HS-5 (cell line): ENCODE measurements at regions not wholly inside any gene's neighbourhood (a gene's known extent, or its start where the extent isn't known, plus 50 kb on each side); places are given as distances from the start of the nearest gene placed in this dataset.

ENCODE experiments used
- DNase-seq: peaks from one replicate; pipeline ENCODE4 v3.0.0-alpha.2; 2012; ENCODE audit warnings: low read depth

DNA sequence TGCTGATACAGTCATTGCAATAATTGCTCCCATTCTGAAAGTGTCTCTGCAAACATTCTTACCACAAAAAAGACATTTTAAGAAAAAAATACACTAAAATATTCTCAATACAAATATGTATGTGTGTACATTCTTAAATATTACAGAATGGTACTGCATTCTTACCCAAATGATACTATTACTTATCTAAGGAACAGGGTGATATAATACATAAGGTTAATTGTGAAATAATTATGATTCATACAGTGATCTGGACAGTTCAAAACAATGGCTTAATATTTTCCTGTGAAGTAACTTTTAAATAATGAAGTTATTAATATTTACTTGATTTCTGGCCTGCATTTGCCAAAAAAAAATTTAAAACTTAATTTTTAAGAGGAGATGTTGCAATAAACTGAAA is 694.6 kb downstream of the TUSC7 start:
- no peak for DNase-seq

DNA sequence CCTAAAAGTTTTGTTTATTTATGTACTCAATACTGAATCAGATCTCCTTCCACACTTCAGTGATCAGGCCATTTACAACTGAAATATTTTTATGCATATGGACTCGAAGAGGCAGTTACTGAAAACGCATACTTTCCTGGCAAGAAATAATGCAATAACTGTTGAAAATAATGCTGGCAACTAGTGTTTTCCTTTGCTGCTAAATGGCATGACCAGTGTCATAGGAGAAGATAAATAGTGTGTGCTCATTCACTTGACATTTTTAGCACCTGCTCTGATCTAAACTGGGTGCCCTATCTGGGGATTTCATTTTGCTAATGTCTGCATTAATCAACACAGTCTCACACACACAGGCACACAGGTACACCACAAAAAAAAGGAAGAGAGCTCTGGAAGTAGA is 695.2 kb downstream of the TUSC7 start:
- DNase-seq: no peak

DNA sequence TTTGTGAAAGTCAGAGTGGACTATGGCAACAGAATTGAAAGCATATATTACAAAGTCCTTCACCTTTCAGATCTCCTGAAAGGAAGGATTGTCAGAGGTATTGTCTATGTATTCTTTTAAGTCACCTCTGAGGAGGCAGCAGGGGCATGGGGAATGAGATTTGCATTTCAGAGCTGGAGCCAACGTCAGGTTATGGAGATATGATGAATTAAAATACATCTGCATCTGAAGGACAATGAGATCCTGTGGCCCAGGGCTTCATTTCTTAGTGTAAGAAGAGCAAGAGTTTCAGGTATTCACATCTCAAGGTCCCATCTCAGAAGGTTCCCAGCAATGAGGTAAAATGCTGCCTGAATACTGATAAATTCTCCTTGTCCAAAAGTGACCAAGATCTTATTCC is 695.8 kb downstream of the TUSC7 start:
- DNase-seq: no peak

DNA sequence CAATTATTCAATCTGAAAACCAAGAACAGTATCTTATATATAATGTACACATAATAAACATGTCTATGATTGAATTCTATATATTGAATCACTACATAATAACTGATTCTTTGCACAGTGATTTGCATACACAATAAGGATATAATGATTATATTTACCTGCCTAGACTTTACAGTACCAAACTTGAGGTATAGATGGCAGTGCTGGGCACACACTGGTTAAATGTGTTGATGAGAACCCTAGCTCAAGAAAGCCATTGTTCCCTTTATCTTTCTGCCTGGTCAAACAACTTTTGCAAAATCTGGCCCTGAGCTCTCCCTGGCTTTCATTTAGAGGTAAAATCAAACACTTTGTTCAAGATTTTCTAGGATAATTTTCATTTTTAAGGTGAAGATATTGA is 697.7 kb downstream of the TUSC7 start:
- no peak for DNase-seq

DNA sequence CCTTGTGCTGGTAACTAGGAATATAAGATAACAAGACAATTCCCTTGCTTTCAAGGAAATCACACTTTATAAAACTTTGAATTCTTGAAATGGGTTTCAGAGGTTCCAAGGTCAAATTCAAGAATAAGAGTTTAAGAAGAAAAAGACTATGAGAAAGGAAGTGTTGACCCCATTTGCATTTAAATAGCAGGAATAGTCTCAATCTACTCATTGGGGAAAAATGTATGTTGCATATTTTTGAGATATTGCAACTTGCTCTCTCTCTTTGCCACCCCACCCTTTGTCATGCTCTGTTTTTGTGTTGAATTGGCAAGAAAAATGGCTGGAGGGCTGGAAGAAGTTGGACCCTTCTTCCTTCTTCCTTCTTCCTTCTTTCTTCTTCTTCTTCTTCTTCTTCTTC is 699.2 kb downstream of the TUSC7 start:
- peak; percentile 51 for DNase-seq

DNA sequence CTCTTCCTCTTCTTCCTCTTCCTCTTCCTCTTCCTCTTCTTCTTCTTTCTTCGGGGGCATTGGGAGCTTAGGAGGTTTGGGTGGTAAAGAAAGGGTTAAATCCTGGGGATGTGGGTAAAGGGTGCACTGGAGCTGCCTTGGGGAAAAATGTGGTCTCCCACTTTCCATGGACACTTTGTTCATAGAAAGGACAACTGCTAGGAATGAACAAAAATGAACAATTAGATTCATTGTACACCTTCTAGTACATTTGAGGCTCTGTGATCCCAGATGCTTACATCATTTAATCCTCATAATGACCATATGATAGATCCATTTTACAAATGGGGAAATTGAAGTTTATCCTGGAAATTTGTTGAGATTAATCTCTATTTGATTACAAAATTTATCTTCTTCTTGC is 699.7 kb downstream of the TUSC7 start:
- DNase-seq: no peak

DNA sequence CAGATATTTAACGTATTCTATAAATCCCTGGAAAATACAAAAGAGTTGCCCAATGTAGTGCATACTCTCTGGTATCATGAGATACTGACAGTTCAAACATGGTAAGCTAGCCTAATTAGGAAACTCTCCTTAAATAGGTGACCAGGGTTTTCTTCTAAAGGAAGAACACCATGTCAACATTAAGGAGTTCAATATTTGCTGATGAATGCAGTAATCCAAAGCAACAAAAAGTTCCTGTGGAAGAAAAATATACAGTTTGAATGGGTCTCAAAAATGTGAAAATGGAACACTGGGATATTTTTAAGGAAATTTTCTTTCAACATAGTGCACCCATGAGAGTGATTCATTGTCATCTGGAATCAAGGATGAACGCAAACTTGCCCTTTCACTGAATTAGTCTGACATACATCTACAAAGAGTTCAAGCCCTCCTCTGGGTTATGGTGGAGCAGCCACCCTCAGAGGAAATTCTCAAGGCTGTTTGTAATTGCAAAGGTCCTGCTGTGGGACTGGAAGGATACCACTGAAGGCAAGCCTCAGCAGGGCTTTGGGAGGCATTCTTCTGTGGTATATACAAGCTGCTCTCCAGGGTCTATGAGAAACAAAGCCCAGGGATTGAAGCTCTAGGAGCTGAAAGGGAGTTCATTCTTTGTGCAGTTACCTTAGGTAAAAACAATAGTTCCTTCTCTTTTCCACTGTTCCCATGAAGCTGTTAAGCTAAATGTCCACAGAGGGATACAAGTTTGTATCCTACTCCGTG is 700.3 kb downstream of the TUSC7 start:
- DNase-seq: no peak

DNA sequence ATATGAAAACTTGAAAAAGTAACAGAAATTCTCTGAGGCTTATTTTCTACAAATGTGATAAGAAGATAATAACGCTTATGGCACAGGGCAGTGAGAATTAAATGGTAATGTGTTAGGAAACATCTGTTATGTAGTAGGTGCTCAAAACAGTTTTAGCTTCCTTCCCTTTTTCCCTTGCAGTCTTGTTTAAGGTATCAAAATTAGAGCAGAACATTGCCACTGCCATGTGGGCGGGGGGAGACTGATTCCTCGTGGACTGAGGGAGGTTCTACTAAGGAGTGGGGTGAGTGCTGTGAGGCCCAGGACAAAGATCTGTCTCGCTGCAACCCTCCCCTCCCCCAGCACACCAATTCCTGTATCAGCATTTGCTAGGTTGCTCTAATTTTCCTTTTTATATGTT is 702.4 kb downstream of the TUSC7 start:
- no peak for DNase-seq

DNA sequence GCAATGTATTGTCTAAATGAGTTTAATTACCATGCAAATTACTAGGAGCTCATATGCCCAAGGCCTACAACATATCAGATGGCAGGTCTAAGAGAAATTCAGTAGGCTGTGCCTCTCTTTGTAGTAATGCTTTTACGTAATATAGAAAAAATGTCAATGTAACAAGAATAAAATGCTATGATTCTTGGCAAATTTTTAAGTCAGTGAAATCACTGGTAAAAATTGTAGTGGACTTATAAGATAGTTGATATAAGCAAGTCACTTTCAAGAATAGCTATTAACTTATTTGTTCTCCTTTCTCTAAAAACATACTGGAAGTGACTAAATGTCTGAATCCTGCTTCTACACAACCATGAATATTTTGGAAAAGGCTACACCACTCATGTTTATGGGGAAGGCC is 707.8 kb downstream of the TUSC7 start:
- DNase-seq: no peak

DNA sequence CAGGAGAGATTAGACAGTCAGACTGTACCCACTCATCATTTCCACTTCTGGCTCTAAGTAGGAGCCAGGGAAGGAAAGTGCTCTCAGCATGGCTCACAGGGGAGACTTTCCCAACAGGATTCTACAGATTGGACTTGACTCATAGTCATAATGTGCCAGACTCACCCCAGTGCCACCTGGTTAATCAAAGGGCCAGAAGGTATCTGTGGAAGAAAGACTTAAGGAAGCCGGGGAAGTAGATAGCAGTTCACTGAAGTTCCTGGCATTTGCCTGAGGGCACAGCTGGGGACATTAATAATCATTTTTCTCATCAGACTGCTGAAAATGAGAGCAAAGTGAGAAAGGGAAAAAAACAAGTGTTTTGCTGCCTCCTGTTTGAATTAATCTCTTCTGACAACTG is 717.5 kb downstream of the TUSC7 start:
- no peak for DNase-seq

DNA sequence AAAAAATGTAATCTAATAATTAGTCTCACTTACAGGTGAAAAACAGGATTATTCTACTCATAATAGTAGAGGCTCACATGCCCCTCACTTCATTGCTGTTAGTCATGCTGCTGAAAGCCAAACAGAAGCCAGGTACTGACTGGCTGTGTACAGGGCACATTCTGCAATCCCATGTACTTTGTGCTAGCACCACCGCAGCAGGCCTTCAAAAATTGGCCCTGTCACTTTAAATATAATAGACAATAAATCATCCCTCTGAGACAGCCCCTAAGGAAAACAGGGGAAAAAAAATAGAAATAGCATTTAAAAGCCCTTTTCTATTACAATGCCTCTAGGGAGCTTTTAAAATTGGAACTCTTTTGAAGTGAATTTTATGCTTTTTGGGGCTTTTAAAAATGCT is 723.8 kb downstream of the TUSC7 start:
- DNase-seq: no peak

DNA sequence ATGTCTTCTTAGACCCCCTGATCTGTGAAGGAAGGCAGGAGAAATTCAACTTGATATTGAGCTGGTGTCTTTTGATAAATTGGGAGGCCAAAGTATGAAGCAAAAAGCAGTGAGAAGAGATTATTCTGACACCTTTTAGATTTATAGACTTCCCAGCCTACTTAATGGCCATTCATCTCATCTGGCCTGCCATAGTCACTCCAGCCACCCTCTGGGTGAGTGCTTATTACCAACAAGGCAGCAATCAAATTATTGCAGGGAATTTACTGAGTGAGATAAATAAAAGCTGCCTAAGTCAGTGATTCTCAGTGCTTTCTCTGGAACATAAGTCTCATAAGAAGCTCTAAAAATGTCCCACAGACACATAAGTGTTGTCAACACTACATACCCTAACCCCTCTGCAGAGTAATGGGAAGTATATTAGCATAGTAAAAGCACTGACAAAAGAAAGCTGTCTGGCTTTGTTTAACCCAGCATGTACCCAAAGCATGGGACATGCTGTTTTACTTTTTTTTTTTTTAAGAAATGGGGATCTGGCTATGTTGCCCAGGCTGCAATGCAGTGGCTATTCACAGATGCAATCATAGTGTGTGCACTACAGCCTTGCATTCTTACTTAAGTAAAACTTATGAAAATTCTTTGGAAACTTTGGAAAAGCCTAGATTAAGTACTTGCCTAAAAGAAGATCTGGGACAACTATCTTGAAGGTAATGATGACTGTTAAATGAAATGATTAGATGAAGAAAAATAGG is 725.3 kb downstream of the TUSC7 start:
- no peak for DNase-seq

DNA sequence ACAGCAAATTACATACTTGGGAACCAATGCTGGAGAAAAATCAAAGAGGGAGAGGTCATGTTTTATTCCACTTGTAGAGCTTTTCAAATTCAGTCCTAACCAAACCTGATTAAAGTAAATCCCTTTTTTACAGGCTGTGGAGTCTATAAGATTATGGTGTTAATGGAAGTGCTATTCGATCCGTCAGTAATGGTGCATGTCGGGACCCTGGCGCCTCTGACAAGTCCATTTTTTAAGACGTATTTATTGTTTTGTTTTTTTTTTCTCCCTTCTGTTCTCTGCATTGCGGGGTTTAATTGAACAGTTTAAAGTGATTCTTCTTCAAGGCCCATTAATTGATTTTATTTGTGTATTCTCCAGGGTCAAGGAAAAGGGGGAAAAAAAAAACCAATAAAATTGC is 725.9 kb downstream of the TUSC7 start:
- DNase-seq: no peak

DNA sequence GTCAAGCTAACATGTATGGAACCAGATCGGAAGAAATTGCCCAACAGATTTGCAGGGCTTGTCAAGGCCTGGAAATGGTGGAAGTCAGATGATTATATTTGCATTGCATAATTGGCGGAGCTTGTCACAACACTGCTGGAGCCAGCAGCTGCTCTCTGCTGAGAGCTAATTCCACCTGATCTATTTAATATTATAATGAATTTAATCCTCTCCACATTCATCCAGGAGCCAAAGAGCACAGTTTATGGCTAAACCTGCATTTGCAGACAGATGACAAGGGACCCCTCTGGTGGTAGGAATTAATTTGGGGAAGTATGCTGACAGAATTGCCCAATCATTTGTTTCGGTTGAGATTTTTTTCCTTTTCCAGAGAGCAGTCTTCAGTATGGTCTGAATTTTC is 730.2 kb downstream of the TUSC7 start:
- peak; percentile 4 for DNase-seq

DNA sequence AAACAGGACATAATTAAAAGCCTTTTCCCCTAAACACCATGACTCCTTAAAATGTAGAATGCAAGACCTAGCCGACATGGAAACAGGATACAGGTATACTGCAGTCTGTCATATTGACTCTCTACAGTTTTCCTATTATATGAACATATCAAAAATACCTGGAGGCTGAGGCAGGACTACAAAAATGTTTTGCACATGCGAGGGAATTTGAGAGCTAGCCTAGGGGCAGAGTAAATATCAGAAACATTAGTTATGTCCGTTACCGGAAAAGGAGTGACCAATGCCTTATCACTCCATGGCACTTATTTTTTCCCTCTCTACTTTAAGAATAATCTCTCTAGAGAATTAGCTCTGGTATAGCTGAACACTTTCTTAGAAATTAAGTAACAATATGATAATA is 732.3 kb downstream of the TUSC7 start:
- DNase-seq: no peak

DNA sequence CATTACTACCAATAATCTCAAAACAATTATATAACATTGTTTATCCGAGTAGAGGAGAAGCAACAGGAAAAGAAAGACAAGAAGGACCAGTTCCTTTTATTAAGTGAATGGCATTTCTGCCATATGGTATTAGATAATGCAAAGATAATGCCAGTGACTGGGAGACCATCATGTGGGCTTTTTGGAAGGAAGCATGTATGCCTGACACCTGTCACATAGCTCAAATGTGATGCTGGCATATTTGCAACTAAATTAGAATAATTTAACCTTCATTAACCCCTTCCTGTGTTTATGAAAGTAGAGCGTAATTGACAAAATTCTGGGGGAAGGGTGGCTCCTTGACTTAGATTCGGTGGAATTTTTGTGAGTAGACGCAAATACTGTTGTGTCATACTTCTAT is 733.0 kb downstream of the TUSC7 start:
- DNase-seq: no peak

DNA sequence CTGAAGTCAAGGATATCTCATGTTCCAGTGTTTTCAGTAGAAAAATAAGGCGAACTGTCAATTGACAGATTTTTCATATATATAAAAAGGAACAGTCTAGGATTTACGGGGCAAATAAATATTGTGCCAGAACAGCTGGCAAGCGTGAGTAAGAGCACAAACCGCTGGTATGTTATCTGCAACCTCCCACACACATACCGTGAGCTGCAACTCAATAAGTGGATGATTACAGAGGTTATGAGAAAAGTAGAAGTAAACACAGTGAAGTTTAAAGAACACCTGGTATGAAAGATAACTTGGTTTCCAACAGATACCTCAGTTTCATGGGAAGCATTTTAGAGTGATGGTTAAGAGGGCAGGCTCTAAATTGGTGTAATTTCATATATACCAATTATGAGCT is 733.4 kb downstream of the TUSC7 start:
- no peak for DNase-seq

DNA sequence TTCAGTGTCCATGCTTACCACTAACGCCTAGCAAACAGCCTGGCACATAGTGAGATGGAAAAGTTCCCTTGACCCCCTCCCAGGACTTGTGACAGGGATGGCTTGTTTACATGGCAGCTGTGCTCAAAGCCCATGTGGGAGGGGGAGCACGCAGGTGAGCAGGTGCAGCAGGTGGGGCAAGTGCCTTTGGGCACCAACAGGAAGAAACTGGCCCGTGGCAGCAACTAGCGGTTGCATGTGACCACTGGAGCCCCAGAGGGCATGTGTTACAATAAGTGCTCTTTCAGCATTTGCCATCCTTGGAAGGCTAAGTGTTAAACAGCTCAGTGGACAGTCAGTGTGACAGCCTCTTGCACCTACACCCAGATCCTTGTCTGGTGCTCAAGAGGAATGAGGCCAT is 734.6 kb downstream of the TUSC7 start:
- no peak for DNase-seq

DNA sequence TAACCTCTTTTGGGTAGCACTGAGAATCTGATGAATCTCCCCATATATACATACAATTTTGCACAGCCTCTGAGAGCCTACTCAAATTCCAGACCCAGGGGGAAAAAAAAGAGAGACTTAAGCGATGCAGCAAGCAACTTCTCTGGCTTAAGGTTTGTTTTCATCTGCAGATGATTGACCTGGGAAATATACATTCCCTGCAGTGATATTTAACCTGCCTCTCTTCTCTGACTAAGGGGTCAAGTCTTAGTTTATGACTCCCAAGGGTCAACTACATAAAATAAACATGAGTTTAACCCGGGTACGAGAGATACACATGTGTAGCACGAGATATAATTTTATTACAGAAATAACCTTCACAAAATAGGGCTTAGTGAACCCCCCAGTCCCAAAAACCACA is 737.8 kb downstream of the TUSC7 start:
- no peak for DNase-seq

DNA sequence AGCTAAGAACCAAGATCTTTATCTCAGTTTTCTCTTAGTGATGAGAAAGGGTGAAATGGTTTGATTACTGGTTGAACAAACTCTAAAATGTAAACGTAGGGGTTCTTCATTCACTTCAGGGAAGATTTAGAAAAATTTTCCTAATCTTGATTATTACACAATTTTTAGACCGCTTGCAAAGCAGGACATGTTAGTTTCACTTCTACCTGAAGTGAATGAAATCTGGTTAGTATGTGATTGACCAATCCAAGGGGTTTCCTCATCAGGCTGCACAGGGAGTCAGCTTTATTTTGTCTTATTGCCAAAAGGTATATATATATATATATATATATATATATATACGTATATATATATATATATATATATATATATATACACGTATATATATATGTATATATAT is 740.4 kb downstream of the TUSC7 start:
- no peak for DNase-seq

DNA sequence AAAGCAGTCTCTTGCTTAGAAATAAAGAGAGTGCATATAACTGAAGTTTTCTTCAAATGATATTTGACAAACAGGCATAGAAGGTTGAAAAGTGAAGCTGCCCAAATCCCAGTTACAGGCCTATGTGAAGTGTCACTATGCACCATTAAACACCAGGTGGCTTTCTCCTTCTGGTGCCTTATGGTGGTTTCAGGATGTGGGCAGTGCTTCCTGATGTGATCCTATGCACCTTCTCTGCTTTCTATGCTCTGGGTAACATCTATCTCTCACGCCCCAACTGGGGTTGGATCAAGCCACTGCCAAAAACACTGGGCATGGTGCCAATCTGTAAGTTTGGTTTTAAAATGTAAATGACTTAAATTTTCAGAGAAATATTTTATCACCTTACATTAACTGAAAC is 744.7 kb downstream of the TUSC7 start:
- DNase-seq: no peak

DNA sequence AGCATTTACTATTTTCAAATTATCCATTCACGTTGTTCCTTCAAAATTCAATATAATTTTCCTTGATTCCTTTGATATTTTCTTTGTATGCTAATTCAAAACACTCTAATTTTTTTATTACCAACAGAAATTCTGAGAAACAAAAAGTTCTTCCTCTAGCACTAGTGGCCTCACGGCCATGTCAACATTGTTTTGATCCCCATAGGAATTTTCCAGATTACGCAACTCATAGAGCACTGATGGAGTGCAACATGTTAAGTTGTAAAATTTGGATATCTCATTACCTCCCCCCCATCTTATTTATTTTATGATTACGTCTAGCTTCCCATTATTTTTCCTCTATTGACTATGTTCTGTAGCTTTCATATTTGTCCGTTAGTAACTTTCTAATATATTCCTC is 745.3 kb downstream of the TUSC7 start:
- DNase-seq: no peak

DNA sequence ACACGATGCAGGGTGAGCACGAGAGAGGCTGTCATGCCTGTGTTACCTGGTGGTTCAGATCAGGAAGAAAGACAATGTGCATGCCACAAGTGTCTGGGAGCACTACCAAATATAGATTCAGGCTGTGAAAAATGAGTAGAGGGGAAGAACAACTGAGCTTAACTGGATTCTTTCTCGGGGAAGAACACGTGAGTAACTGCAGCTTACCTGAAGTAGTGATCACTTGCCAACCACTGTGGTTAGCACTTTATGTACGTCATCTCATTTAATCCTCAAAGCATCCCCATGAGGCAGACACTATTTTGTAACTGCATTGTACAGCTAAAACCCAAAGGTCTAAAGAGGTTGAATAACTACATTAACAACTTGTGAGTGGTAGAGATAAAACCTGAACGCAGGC is 746.2 kb downstream of the TUSC7 start:
- no peak for DNase-seq
